ENCODE measurements at regions not wholly inside any gene's neighbourhood (a gene's known extent, or its start where the extent isn't known, plus 50 kb on each side); places are given as distances from the start of the nearest gene placed in this dataset.

DNA sequence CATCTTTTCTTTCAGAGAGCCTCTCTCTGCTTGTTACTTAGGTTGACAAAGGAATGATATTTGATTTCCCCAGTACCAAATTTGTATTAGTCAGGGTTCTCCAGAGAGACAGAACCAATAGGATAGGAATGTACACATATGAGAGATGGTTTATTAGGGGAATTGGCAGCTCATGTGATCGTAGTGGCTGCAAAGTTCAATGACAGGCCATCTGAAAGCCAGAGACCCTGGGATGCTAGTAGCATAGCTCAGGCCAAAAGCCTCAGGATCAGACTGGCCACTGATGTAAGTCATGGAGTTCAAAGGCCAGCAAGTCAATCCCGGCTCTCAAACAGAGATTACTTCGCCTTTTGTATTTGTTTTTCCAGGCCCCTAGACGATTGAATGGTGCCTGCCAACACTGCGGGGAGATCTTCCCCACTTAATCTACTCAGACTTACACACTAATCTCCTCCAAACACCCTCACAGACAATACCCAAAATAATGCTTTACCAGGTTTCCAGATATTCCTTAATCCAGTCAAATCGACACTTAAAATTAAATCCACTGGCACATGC, 215.5 kb downstream of the ALDH8A1 start:
- TF ChIP-seq, protein P1, sequence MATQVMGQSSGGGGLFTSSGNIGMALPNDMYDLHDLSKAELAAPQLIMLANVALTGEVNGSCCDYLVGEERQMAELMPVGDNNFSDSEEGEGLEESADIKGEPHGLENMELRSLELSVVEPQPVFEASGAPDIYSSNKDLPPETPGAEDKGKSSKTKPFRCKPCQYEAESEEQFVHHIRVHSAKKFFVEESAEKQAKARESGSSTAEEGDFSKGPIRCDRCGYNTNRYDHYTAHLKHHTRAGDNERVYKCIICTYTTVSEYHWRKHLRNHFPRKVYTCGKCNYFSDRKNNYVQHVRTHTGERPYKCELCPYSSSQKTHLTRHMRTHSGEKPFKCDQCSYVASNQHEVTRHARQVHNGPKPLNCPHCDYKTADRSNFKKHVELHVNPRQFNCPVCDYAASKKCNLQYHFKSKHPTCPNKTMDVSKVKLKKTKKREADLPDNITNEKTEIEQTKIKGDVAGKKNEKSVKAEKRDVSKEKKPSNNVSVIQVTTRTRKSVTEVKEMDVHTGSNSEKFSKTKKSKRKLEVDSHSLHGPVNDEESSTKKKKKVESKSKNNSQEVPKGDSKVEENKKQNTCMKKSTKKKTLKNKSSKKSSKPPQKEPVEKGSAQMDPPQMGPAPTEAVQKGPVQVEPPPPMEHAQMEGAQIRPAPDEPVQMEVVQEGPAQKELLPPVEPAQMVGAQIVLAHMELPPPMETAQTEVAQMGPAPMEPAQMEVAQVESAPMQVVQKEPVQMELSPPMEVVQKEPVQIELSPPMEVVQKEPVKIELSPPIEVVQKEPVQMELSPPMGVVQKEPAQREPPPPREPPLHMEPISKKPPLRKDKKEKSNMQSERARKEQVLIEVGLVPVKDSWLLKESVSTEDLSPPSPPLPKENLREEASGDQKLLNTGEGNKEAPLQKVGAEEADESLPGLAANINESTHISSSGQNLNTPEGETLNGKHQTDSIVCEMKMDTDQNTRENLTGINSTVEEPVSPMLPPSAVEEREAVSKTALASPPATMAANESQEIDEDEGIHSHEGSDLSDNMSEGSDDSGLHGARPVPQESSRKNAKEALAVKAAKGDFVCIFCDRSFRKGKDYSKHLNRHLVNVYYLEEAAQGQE (IDR thresholded peaks at IDR 0.05; ENCODE audit: insufficient replicate concordance, low read depth) = no peak
- TF ChIP-seq SPI1 (IDR thresholded peaks at IDR 0.05; ENCODE audit: borderline replicate concordance, low read depth) (no peak), GABPA (IDR thresholded peaks at IDR 0.05; ENCODE audit: low read depth) (no peak), POLR2AphosphoS5 (IDR thresholded peaks at IDR 0.05; ENCODE audit: low read depth) (no peak)
- TF ChIP-seq, protein P2, sequence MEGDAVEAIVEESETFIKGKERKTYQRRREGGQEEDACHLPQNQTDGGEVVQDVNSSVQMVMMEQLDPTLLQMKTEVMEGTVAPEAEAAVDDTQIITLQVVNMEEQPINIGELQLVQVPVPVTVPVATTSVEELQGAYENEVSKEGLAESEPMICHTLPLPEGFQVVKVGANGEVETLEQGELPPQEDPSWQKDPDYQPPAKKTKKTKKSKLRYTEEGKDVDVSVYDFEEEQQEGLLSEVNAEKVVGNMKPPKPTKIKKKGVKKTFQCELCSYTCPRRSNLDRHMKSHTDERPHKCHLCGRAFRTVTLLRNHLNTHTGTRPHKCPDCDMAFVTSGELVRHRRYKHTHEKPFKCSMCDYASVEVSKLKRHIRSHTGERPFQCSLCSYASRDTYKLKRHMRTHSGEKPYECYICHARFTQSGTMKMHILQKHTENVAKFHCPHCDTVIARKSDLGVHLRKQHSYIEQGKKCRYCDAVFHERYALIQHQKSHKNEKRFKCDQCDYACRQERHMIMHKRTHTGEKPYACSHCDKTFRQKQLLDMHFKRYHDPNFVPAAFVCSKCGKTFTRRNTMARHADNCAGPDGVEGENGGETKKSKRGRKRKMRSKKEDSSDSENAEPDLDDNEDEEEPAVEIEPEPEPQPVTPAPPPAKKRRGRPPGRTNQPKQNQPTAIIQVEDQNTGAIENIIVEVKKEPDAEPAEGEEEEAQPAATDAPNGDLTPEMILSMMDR (IDR thresholded peaks at IDR 0.05; ENCODE audit: insufficient read depth, low read length) = no peak
- H3K4me3 ChIP-seq (replicated peaks; ENCODE audit: insufficient read depth, low read length) = no peak overlapping the region

DNA sequence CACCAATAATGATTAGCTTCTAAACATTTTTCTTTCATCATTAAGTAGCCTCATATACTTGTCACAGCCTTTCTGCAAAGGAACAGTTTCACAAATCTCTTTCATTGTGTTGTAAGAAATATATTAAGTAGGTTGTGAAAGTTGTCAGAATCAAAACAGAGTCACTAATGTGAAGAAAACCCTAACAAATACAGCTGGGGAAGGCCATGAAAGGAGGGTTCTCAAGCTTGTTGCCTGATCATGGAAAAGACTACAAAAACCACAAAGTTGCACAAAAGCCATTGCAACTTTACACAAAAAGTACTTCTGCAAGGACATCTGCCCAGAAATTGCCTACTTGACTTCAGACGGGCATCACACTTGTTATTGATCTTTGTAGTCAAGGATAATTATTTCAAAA, 216.1 kb downstream of the ALDH8A1 start:
- DNase-seq (ENCODE audit: low read depth in 1 of 2, low spot score in 1 of 2) = peak; percentile 10 to 27
- no peak for TF ChIP-seq SPI1 (IDR thresholded peaks at IDR 0.05; ENCODE audit: borderline replicate concordance, low read depth)
- TF ChIP-seq, protein P1 (IDR thresholded peaks at IDR 0.05; ENCODE audit: insufficient replicate concordance, low read depth) = no peak
- TF ChIP-seq, protein P2 (IDR thresholded peaks at IDR 0.05; ENCODE audit: insufficient read depth, low read length) = no peak
- TF ChIP-seq POLR2AphosphoS5 (IDR thresholded peaks at IDR 0.05; ENCODE audit: low read depth) = no peak
- TF ChIP-seq GABPA (IDR thresholded peaks at IDR 0.05; ENCODE audit: low read depth) = no peak
- Histone ChIP-seq H3K4me3 (replicated peaks; ENCODE audit: insufficient read depth, low read length) (no peak overlapping the region), H3K27ac (replicated peaks) (no peak overlapping the region), H3K27me3 (ENCODE audit: insufficient read depth, poor library complexity, severe bottlenecking) (no peaks in the 10 kb centered on the region)

More for the DNA sequence above, 215.5 kb downstream of the ALDH8A1 start:
- no peak for DNase-seq (ENCODE audit: low read depth in 1 of 2, low spot score in 1 of 2)
- Histone ChIP-seq H3K27ac (replicated peaks) (no peak overlapping the region), H3K27me3 (ENCODE audit: insufficient read depth, poor library complexity, severe bottlenecking) (peaks cover 3% of the 10 kb centered on the region)

DNA sequence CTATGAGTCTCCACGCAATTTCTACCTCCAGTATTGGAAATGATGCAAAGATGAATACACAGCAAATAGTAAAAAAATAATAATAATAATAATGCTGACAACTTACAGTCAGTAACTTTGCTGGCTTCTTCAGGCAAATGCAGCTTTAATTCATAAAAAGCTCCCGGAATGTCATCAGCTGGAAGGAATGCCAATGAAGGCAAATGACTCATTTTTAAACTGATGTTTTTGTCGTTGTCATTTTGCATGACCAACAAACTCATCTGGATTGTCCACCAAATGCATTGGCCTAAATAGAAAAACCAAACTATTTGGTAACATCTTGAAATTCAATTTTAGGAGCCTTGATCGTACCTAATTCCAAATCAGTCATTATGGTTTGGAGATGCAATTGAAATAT, 217.1 kb downstream of the ALDH8A1 start:
- TF ChIP-seq, protein P1 (IDR thresholded peaks at IDR 0.05; ENCODE audit: insufficient replicate concordance, low read depth) = no peak
- TF ChIP-seq, protein P2 (IDR thresholded peaks at IDR 0.05; ENCODE audit: insufficient read depth, low read length) = no peak
- TF ChIP-seq POLR2AphosphoS5 (IDR thresholded peaks at IDR 0.05; ENCODE audit: low read depth) (no peak), SPI1 (IDR thresholded peaks at IDR 0.05; ENCODE audit: borderline replicate concordance, low read depth) (no peak), GABPA (IDR thresholded peaks at IDR 0.05; ENCODE audit: low read depth) (no peak)

More for the DNA sequence above, 217.1 kb downstream of the ALDH8A1 start:
- Histone ChIP-seq H3K27me3 (ENCODE audit: insufficient read depth, poor library complexity, severe bottlenecking) (no peaks in the 10 kb centered on the region), H3K4me3 (replicated peaks; ENCODE audit: insufficient read depth, low read length) (no peak overlapping the region), H3K27ac (replicated peaks) (no peak overlapping the region)
- DNase-seq (ENCODE audit: low read depth in 1 of 2, low spot score in 1 of 2) = no peak

Measured in HL-60 (cell line).